MCF 10A (cell line): ENCODE measurements at regions not wholly inside any gene's neighbourhood (a gene's known extent, or its start where the extent isn't known, plus 50 kb on each side); places are given as distances from the start of the nearest gene placed in this dataset.

Experiments used
- BruUV-seq: library from RNA; stranded (reverse); fragments of 400-500 nt; replicated peaks from 2 replicates; lab custom pipeline; 2021; lab: Mats Ljungman, UMichigan
- CTCF ChIA-PET: fragments of 300-600 bp; sonication (Branson Sonifier 250); formaldehyde crosslinking; extraction: SDS; loops from one replicate; lab custom pipeline; 2021; ENCODE audit warnings: antibody characterized with exemption, inconsistent platforms; lab: Yijun Ruan, JAX
- POLR2A ChIA-PET: fragments of 300-600, 350-650 bp; sonication (Branson Sonifier 250); formaldehyde crosslinking; extraction: SDS; loops from one replicate; lab custom pipeline; 2020; ENCODE audit warnings: antibody characterized with exemption, inconsistent platforms; lab: Yijun Ruan, JAX
- DNase-seq: peaks from one replicate; pipeline ENCODE4 v3.0.0-alpha.2; 2018; ENCODE audit not compliant: unreplicated experiment
- H3K27ac Mint-ChIP-seq: one replicate; pipeline ENCODE4 v1.8.0; 2022; ENCODE audit warnings: mild to moderate bottlenecking, low read depth, mixed read lengths; ENCODE audit not compliant: unreplicated experiment
- H3K27me3 Mint-ChIP-seq: one replicate; pipeline ENCODE4 v1.8.0; 2022; ENCODE audit warnings: mixed read lengths; ENCODE audit not compliant: insufficient read depth, unreplicated experiment
- H3K36me3 Mint-ChIP-seq: one replicate; pipeline ENCODE4 v1.8.0; 2022; ENCODE audit warnings: mild to moderate bottlenecking, moderate library complexity, mixed read lengths; ENCODE audit not compliant: insufficient read depth, unreplicated experiment
- H3K4me1 Mint-ChIP-seq: one replicate; pipeline ENCODE4 v1.8.0; 2022; ENCODE audit warnings: mixed read lengths; ENCODE audit not compliant: insufficient read depth, unreplicated experiment
- H3K4me3 Mint-ChIP-seq: one replicate; pipeline ENCODE4 v1.8.0; 2022; ENCODE audit warnings: mild to moderate bottlenecking, moderate library complexity, mixed read lengths; ENCODE audit not compliant: unreplicated experiment
- H3K9me3 Mint-ChIP-seq: one replicate; pipeline ENCODE4 v1.8.0; 2022; ENCODE audit warnings: mixed read lengths; ENCODE audit not compliant: unreplicated experiment
- CTCF ChIP-seq: fragments of 200-600 bp; IDR thresholded peaks from one replicate; pipeline ENCODE4 v1.8.0; 2022; ENCODE audit warnings: antibody characterized with exemption, mild to moderate bottlenecking; ENCODE audit not compliant: unreplicated experiment
- intact Hi-C: fragments of 100-400 bp; cut with micrococcal nuclease; formaldehyde crosslinking; loops from 2 replicates; pipeline ENCODE4 v1.14.1; 2022

- intact Hi-C loops, result no loop called here
- Mint-ChIP-seq H3K4me3 (no peak overlapping the region), H3K36me3 (no peaks in the 10 kb centered on the region), H3K9me3 (no peaks in the 10 kb centered on the region), H3K27ac (no peak overlapping the region), H3K27me3 (no peaks in the 10 kb centered on the region), H3K4me1 (no peaks in the 10 kb centered on the region)
- DNase-seq, result no peak
- no TSS peak for BruUV-seq
- no peak for TF ChIP-seq CTCF
- CTCF ChIA-PET, result no interaction called here
- POLR2A ChIA-PET, result no interaction called here
Measured at GRCh38 chr6:113326781-113327180, 530.4 kb upstream of the MARCKS start.

GRCh38 chr6:113328886-113329381 is 528.2 kb upstream of the MARCKS start:
- H3K4me3 Mint-ChIP-seq, result no peak overlapping the region
- CTCF ChIA-PET, result interaction anchor here (0.7 to 0.9 kb wide), 2 partner anchors 8 to 75 kb away, joined by 3 to 4 read pairs; no protein-coding TSS in a partner anchor
- intact Hi-C loops, result no loop called here
- no peaks in the 10 kb centered on the region for H3K27me3 Mint-ChIP-seq
- BruUV-seq, result no TSS peak
- DNase-seq, result no peak
- H3K36me3 Mint-ChIP-seq, result no peaks in the 10 kb centered on the region
- POLR2A ChIA-PET, result interaction anchor here (0.9 kb wide), 1 partner anchor 10 kb away, joined by 3 read pairs; no protein-coding TSS in a partner anchor
- no peaks in the 10 kb centered on the region for H3K4me1 Mint-ChIP-seq
- no peak overlapping the region for H3K27ac Mint-ChIP-seq
- TF ChIP-seq CTCF, result no peak
- H3K9me3 Mint-ChIP-seq, result no peaks in the 10 kb centered on the region

GRCh38 chr6:113329942-113330635 is 527.1 kb upstream of the MARCKS start:
- no peak overlapping the region for H3K4me3 Mint-ChIP-seq
- no peak for DNase-seq
- intact Hi-C loops, result no loop called here
- H3K27me3 Mint-ChIP-seq, result no peaks in the 10 kb centered on the region
- H3K9me3 Mint-ChIP-seq, result no peaks in the 10 kb centered on the region
- CTCF ChIA-PET, result interaction anchor here (0.6 kb wide), 1 partner anchor 128 kb away, joined by 3 read pairs; no protein-coding TSS in a partner anchor
- TF ChIP-seq CTCF, result no peak
- H3K4me1 Mint-ChIP-seq, result no peaks in the 10 kb centered on the region
- no peaks in the 10 kb centered on the region for H3K36me3 Mint-ChIP-seq
- POLR2A ChIA-PET, result no interaction called here
- H3K27ac Mint-ChIP-seq, result no peak overlapping the region
- BruUV-seq, result no TSS peak

GRCh38 chr6:113330636-113330946 is 526.6 kb upstream of the MARCKS start:
- no TSS peak for BruUV-seq
- H3K4me1 Mint-ChIP-seq, result no peaks in the 10 kb centered on the region
- H3K9me3 Mint-ChIP-seq, result no peaks in the 10 kb centered on the region
- DNase-seq, result no peak
- H3K4me3 Mint-ChIP-seq, result no peak overlapping the region
- H3K27me3 Mint-ChIP-seq, result no peaks in the 10 kb centered on the region
- intact Hi-C loops, result no loop called here
- TF ChIP-seq CTCF, result no peak
- CTCF ChIA-PET, result interaction anchor here (0.6 kb wide), 1 partner anchor 577 kb away, joined by 3 read pairs; no protein-coding TSS in a partner anchor
- no peak overlapping the region for H3K27ac Mint-ChIP-seq
- POLR2A ChIA-PET, result no interaction called here
- no peaks in the 10 kb centered on the region for H3K36me3 Mint-ChIP-seq
